ENCODE measurements at regions not wholly inside any gene's neighbourhood (a gene's known extent, or its start where the extent isn't known, plus 50 kb on each side); places are given as distances from the start of the nearest gene placed in this dataset.

DNA sequence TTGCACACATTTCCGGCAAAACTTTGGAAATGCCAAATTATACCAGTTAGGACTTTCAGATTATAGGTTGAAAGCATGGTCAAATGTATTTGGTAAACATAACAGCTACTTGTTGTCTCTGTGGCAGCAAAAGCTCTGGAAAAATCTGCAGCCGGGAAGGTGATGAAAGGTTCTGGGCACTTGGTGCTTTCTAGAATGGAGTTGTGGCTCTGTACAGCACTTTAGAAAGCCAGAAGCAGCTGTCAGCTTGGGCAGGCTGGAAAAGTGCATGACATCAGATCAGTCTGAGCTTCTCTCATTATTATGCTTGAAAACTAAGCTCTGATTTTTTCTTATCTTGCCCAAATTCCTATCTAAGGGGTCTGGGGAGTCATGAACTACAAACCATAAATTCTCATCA lies 118.6 kb upstream of the MAST4 start:
- TF ChIP-seq CHD2 (IDR thresholded peaks at IDR 0.05; ENCODE audit: low read length) (no peak), JUN (IDR thresholded peaks at IDR 0.05; ENCODE audit: low read depth, low read length) (no peak), PHF8 (conservative IDR thresholded peaks at IDR 0.05; ENCODE audit: low read depth, low read length) (no peak), RAD21 (IDR thresholded peaks at IDR 0.05 in 1 of 2, conservative IDR thresholded peaks at IDR 0.05 in 1 of 2; ENCODE audit: low read depth in 2 of 2, low read length in 2 of 2) (no peak), CTCF (IDR thresholded peaks at IDR 0.05; ENCODE audit: control extremely low read depth in 1 of 3, insufficient read depth in 1 of 3, low read depth in 1 of 3, low read length in 3 of 3) (no peak)
